Activated CD8-positive, alpha-beta T cell treated with anti-CD3 and anti-CD28 coated beads for 36 hours (primary cell): ENCODE measurements at regions not wholly inside any gene's neighbourhood (a gene's known extent, or its start where the extent isn't known, plus 50 kb on each side); places are given as distances from the start of the nearest gene placed in this dataset.

Source experiments
- ATAC-seq: fragments of 200-7000 bp; cut with Tn5 transposase; one replicate; pipeline ENCODE4 v1.10.0; 2021; ENCODE audit warnings: mild to moderate bottlenecking, moderate library complexity
- CTCF ChIA-PET: fragments of 350-600 bp; sonication (Branson Sonifier 250); formaldehyde crosslinking; loops from one replicate; lab custom pipeline; 2021; ENCODE audit warnings: antibody characterized with exemption; lab: Charles Lee
- POLR2A ChIA-PET: fragments of 350-600 bp; sonication (Branson Sonifier 250); formaldehyde crosslinking; loops from one replicate; lab custom pipeline; 2021; ENCODE audit warnings: antibody characterized with exemption; lab: Charles Lee
- DNase-seq: peaks from one replicate; pipeline ENCODE4 v3.0.0-alpha.2; 2020
- H3K27ac Mint-ChIP-seq: one replicate; pipeline ENCODE4 v1.8.0; 2021; ENCODE audit warnings: mild to moderate bottlenecking, mixed read lengths
- H3K27me3 Mint-ChIP-seq: one replicate; pipeline ENCODE4 v1.8.0; 2021; ENCODE audit warnings: mixed read lengths
- H3K36me3 Mint-ChIP-seq: one replicate; pipeline ENCODE4 v1.8.0; 2021; ENCODE audit warnings: low read depth, mixed read lengths
- H3K4me1 Mint-ChIP-seq: one replicate; pipeline ENCODE4 v1.8.0; 2021; ENCODE audit warnings: low read depth, mixed read lengths
- H3K4me3 Mint-ChIP-seq: one replicate; pipeline ENCODE4 v1.8.0; 2021; ENCODE audit warnings: mild to moderate bottlenecking, moderate library complexity, mixed read lengths
- H3K9me3 Mint-ChIP-seq: one replicate; pipeline ENCODE4 v1.8.0; 2021; ENCODE audit warnings: mixed read lengths
- CTCF ChIP-seq: fragments of 200-600 bp; IDR thresholded peaks from one replicate; pipeline ENCODE4 v1.8.0; 2022; ENCODE audit warnings: antibody characterized with exemption, mild to moderate bottlenecking
- intact Hi-C: fragments of 100-400 bp; cut with micrococcal nuclease; formaldehyde crosslinking; loops from one replicate; pipeline ENCODE4 v1.10.0; 2022

GRCh38 chr6:147633191-147633590 lies 124.7 kb downstream of the SAMD5 start:
- H3K27me3 Mint-ChIP-seq, result no peaks in the 10 kb centered on the region
- H3K4me1 Mint-ChIP-seq, result no peaks in the 10 kb centered on the region
- no peak for TF ChIP-seq CTCF
- ATAC-seq, result no peak
- no peak for DNase-seq
- intact Hi-C loops, result no loop called here
- no peaks in the 10 kb centered on the region for H3K36me3 Mint-ChIP-seq
- H3K27ac Mint-ChIP-seq, result no peak overlapping the region
- POLR2A ChIA-PET, result no interaction called here
- H3K9me3 Mint-ChIP-seq, result peaks cover 12% of the 10 kb centered on the region
- no peak overlapping the region for H3K4me3 Mint-ChIP-seq
- CTCF ChIA-PET, result no interaction called here

GRCh38 chr6:147637620-147638195 lies 129.2 kb downstream of the SAMD5 start:
- H3K27ac Mint-ChIP-seq, result no peak overlapping the region

GRCh38 chr6:147639279-147639678 lies 130.8 kb downstream of the SAMD5 start:
- ChIA-PET POLR2A (no interaction called here), CTCF (interaction anchor here (0.6 to 1.1 kb wide), 2 partner anchors 14 to 17 kb away, joined by 3 read pairs; no protein-coding TSS in a partner anchor)
- no peaks in the 10 kb centered on the region for H3K36me3 Mint-ChIP-seq
- no peak for DNase-seq
- H3K9me3 Mint-ChIP-seq, result peaks cover 7% of the 10 kb centered on the region
- no peak for TF ChIP-seq CTCF
- no peak overlapping the region for H3K27ac Mint-ChIP-seq
- H3K4me3 Mint-ChIP-seq, result no peak overlapping the region
- peaks cover 5% of the 10 kb centered on the region for H3K27me3 Mint-ChIP-seq
- intact Hi-C loops, result no loop called here
- H3K4me1 Mint-ChIP-seq, result no peaks in the 10 kb centered on the region
- ATAC-seq, result no peak

More at GRCh38 chr6:147637620-147638195, 129.2 kb downstream of the SAMD5 start:
- peaks cover 10% of the 10 kb centered on the region for H3K9me3 Mint-ChIP-seq
- TF ChIP-seq CTCF, result no peak
- intact Hi-C loops, result no loop called here
- H3K4me1 Mint-ChIP-seq, result no peaks in the 10 kb centered on the region
- ChIA-PET CTCF (no interaction called here), POLR2A (no interaction called here)
- no peak overlapping the region for H3K4me3 Mint-ChIP-seq
- no peaks in the 10 kb centered on the region for H3K36me3 Mint-ChIP-seq
- no peak for ATAC-seq
- H3K27me3 Mint-ChIP-seq, result peaks cover 2% of the 10 kb centered on the region
- no peak for DNase-seq

GRCh38 chr6:147640606-147641005 lies 132.1 kb downstream of the SAMD5 start:
- no peaks in the 10 kb centered on the region for H3K9me3 Mint-ChIP-seq
- POLR2A ChIA-PET, result no interaction called here

GRCh38 chr6:147641511-147641910 lies 133.0 kb downstream of the SAMD5 start:
- ChIA-PET CTCF (no interaction called here), POLR2A (no interaction called here)
- no peak overlapping the region for H3K27ac Mint-ChIP-seq
- no peaks in the 10 kb centered on the region for H3K36me3 Mint-ChIP-seq
- H3K9me3 Mint-ChIP-seq, result no peaks in the 10 kb centered on the region
- no peaks in the 10 kb centered on the region for H3K4me1 Mint-ChIP-seq
- intact Hi-C loops, result no loop called here
- H3K27me3 Mint-ChIP-seq, result peaks cover 5% of the 10 kb centered on the region
- DNase-seq (no peak), ATAC-seq (no peak)
- TF ChIP-seq CTCF, result no peak
- H3K4me3 Mint-ChIP-seq, result no peak overlapping the region

More at GRCh38 chr6:147640606-147641005, 132.1 kb downstream of the SAMD5 start:
- H3K27me3 Mint-ChIP-seq, result peaks cover 5% of the 10 kb centered on the region
- intact Hi-C loops, result no loop called here
- H3K27ac Mint-ChIP-seq, result no peak overlapping the region
- ATAC-seq (no peak), DNase-seq (no peak)
- H3K36me3 Mint-ChIP-seq, result no peaks in the 10 kb centered on the region
- no peak overlapping the region for H3K4me3 Mint-ChIP-seq
- TF ChIP-seq CTCF, result no peak
- H3K4me1 Mint-ChIP-seq, result no peaks in the 10 kb centered on the region
- CTCF ChIA-PET, result no interaction called here
